ENCODE measurements at regions not wholly inside any gene's neighbourhood (a gene's known extent, or its start where the extent isn't known, plus 50 kb on each side); places are given as distances from the start of the nearest gene placed in this dataset.

GRCh38 chr10:3568983-3569382 is 216.0 kb downstream of the KLF6 start:
- TF ChIP-seq, protein P1, sequence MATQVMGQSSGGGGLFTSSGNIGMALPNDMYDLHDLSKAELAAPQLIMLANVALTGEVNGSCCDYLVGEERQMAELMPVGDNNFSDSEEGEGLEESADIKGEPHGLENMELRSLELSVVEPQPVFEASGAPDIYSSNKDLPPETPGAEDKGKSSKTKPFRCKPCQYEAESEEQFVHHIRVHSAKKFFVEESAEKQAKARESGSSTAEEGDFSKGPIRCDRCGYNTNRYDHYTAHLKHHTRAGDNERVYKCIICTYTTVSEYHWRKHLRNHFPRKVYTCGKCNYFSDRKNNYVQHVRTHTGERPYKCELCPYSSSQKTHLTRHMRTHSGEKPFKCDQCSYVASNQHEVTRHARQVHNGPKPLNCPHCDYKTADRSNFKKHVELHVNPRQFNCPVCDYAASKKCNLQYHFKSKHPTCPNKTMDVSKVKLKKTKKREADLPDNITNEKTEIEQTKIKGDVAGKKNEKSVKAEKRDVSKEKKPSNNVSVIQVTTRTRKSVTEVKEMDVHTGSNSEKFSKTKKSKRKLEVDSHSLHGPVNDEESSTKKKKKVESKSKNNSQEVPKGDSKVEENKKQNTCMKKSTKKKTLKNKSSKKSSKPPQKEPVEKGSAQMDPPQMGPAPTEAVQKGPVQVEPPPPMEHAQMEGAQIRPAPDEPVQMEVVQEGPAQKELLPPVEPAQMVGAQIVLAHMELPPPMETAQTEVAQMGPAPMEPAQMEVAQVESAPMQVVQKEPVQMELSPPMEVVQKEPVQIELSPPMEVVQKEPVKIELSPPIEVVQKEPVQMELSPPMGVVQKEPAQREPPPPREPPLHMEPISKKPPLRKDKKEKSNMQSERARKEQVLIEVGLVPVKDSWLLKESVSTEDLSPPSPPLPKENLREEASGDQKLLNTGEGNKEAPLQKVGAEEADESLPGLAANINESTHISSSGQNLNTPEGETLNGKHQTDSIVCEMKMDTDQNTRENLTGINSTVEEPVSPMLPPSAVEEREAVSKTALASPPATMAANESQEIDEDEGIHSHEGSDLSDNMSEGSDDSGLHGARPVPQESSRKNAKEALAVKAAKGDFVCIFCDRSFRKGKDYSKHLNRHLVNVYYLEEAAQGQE (IDR thresholded peaks at IDR 0.05; ENCODE audit: insufficient read depth in 1 of 2, low read depth in 2 of 2, low read length in 2 of 2) = no peak
- no peak for TF ChIP-seq POLR2AphosphoS5 (IDR thresholded peaks at IDR 0.05; ENCODE audit: low read depth, low read length)
